GM19372 (cell line): ENCODE measurements at regions not wholly inside any gene's neighbourhood (a gene's known extent, or its start where the extent isn't known, plus 50 kb on each side); places are given as distances from the start of the nearest gene placed in this dataset.
"Not testable (repeated sequence)": the region's sequence is repeated elsewhere in the genome, so short reads cannot be mapped to it uniquely, and the experiment has no call there.

Experiments
- ATAC-seq: cut with Tn5 transposase; IDR thresholded peaks from one replicate; pipeline ENCODE4 v1.9.1; 2021; ENCODE audit warnings: mild to moderate bottlenecking, low read depth, moderate library complexity; ENCODE audit not compliant: unreplicated experiment

- ATAC-seq: no peak
Measured at GRCh38 chr5:164306662-164307061, 801.2 kb downstream of the MAT2B start.

DNA sequence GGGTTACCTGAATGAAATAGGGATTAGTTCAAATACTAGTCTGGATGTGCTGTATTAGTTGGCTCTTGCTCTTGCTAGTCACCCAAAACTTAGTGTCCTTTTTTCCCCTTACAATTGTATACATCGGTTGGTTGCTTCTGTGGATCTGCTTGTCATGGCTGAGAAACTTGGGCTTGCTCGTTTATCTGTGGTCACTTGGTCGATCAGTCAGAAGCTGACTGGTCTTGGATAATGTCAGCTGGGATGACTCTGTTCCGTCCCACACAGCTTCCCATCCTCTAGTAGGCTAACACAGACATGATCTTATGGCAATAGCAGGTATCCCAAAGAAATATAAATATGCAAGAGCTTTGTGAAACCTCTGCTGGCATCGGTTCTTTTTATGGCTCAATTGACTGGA is 807.4 kb downstream of the MAT2B start:
- no peak for ATAC-seq

DNA sequence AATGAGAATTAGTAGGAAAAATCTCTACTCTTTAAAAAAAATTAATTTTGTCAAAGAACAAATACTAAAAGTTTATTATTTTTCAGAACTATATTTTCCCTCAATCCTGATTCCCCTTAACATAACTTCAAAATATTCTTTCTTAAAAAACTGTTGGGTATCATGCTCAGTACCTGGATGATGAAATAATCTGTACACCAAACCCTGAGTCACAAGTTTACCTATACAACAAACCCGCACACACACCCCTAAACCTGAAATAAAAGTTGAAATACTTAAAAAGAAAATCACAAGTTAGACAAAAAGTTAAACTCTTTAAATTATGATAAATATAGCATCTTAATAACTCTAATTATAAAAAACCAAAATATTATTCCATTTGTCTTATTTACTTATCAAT is 812.3 kb downstream of the MAT2B start:
- ATAC-seq: no peak

- no peak for ATAC-seq
Measured at GRCh38 chr5:164319161-164319560, 813.7 kb downstream of the MAT2B start.

GRCh38 chr5:164324239-164324638 is 818.8 kb downstream of the MAT2B start:
- no peak for ATAC-seq

GRCh38 chr5:164326219-164326618 is 820.8 kb downstream of the MAT2B start:
- ATAC-seq: no peak

- not testable (repeated sequence) for ATAC-seq
Measured at GRCh38 chr5:164327166-164327565, 821.7 kb downstream of the MAT2B start.

DNA sequence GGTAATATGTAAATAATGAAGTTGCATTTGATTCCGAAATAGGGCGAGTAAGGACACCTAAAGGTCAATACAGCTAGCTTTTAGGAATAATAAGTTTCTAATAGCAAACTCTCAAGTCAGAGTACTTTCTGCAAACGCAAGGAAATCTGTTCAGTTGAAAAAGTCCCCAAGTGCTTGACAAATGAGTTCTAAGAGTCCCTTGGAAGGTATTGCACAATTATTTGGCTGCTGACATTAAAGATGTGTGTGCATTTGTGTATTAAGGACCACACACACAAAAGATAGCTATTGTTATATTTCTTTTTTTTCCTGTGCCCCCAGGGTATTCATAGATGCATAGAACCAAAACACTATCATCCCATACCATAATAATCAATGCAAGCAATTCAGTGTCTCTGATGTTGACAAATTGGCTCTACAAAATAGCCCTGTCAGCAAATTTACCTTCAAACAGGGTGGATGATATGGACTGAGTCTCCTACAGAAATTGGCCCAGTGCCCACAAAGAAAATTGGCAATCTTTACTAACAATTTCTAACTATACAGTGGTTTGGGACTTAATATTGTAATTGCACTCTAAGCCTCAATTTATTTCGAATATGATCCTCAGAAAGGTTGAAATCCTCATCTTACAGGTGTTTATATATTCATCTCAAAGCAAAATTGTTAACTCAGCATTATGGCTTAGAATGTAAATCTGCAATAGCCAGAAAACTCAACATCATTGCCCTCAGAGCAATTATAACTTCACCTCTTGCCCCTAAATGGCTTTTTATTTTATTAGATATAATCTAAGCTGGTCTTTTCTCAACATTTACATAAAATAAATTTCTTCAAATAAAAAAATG is 827.2 kb downstream of the MAT2B start:
- no peak for ATAC-seq

DNA sequence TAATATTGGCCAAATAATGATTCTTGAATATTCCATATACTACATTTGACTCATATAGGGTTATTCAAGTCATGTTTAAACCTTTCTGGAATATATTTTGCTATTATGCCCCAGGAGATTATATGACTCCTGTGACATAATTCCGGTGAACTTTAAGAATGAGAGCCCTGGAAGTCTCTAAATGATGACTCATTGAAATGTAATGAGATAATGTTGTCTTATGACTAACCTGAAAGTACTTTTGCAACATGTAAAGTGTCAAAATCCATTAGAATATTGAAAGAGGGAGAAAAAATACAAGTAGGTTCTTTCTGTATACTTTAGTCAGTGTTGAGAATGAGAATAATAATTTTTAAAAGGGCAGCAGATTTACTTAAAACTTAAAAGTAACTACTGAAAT is 830.4 kb downstream of the MAT2B start:
- no peak for ATAC-seq

DNA sequence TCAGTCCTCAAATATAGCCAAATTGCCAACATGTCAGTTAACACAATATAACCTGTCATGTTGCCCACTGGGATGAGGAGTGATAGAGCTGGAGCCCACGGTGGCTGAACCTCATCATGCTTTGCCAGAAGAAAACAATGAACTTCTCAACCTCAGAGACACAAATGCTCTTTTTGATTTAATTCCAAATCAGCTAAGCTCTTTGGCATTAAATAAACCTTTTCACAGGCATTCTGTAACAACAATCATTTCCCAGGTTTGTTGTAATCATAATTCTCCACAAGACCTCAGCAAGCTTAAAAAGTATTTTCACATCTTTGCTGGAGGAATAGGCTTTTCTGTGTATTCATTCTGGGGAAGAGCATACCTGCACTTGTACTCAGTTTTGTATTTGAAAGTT is 830.9 kb downstream of the MAT2B start:
- no peak for ATAC-seq

DNA sequence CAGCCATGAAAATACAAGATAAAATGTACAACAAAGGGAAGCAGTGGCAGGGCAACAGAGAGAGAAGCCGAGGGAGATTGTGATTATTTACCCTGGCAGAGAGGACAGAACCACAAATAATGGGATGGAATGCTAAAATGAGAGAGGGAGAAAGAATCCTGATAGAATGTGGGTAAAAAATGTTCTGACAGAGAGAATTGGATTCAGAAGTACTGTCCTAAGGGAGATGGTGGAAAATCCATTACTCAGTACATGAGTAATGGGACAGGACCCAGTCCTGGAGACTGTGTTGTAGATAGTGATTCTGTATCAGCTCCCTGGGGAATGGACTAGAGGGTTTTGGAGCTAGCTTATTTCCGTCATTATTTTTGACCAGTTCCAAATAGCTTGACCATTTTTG is 831.5 kb downstream of the MAT2B start:
- no peak for ATAC-seq

DNA sequence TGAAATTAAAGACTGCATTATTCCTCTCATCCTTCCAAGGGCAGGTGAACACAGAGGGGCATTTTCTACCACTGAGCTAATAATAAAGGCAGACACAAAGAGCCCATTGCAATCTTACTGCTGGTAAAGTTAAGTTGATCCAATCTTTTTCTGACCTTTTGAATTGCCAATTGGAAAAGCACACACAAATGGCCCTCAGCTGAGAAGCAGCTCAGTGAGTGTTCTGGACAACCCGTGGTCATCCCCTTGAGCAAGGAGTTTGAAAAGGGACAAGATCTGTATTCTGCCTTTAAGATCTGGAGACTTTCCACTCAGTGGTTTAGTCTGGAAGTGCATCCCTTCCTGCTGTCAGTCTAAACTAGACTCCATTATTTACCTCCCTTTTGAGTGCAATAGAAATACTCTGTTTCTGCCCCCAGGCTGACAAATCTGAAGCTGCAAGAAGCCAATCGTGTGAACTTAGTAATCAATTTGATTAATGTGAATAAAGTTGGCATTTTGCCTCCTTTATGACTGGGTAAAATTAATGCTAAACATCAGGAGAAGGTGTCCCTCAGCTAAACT is 835.7 kb downstream of the MAT2B start:
- no peak for ATAC-seq

GRCh38 chr5:164345173-164345849 is 839.9 kb downstream of the MAT2B start:
- no peak for ATAC-seq

DNA sequence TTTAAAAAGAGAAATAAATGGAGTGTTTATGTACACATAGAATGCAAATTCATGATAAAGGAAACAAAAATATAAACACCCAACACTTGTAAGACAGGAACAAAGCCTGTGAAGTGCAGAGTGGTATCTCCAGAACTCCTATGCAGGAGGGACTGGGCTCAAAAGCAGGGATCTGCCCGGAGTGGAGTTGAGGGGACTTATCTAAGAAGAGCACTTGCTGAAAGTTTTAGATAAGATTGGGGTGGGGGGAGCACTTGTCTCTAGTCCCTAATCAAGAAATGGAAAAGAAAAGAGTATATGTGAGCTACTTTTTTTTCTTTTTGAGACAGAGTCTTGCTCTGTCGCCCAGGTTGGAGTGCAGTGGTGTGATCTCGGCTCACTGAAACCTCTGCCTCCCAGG is 840.4 kb downstream of the MAT2B start:
- no peak for ATAC-seq

GRCh38 chr5:164346785-164347630 is 841.6 kb downstream of the MAT2B start:
- ATAC-seq: no peak

- no peak for ATAC-seq
Measured at GRCh38 chr5:164350236-164350635, 844.8 kb downstream of the MAT2B start.

GRCh38 chr5:164351245-164351834 is 845.9 kb downstream of the MAT2B start:
- ATAC-seq: no peak

GRCh38 chr5:164352695-164353094 is 847.3 kb downstream of the MAT2B start:
- ATAC-seq: no peak

DNA sequence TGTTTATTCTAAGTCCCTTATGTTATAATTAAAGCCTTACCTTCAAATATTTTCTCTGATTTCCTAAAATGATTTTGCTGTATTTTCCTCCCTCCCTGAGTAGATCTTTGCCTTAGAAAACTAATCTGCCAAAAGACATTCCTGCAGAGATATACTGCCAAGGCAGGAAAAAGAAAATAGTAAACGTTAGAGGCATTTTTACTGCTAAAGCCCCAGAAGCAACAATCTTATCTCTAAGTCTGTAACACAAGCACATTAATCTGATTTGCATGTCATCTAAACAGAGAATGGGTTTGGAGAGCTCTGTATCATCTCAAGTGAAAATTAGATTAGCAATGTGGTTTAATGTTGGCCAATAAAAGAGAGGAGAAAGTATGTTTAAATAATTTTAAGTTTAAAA is 847.7 kb downstream of the MAT2B start:
- no peak for ATAC-seq

GRCh38 chr5:164354139-164354751 is 848.8 kb downstream of the MAT2B start:
- ATAC-seq: no peak
